KMS-11 (cell line): ENCODE measurements at regions not wholly inside any gene's neighbourhood (a gene's known extent, or its start where the extent isn't known, plus 50 kb on each side); places are given as distances from the start of the nearest gene placed in this dataset.

Source experiments
- H2AFZ ChIP-seq: fragments of 200-600 bp; sonication (generic); 2 replicates; pipeline ENCODE4 v1.6.1; 2016; ENCODE audit warnings: antibody characterized with exemption, mixed run types, low read depth
- H3K27ac ChIP-seq: fragments of 200-600 bp; sonication (generic); 2 replicates; pipeline ENCODE4 v1.6.1; 2016; ENCODE audit warnings: mild to moderate bottlenecking, mixed run types
- H3K27me3 ChIP-seq: fragments of 200-600 bp; sonication (generic); 2 replicates; pipeline ENCODE4 v1.6.1; 2017; ENCODE audit warnings: mild to moderate bottlenecking, low read depth, mixed run types, moderate library complexity; ENCODE audit not compliant: insufficient read depth
- H3K36me3 ChIP-seq: fragments of 200-600 bp; sonication (generic); 2 replicates; pipeline ENCODE4 v1.6.1; 2017; ENCODE audit warnings: mild to moderate bottlenecking, mixed run types; ENCODE audit not compliant: insufficient read depth
- H3K4me1 ChIP-seq: fragments of 200-600 bp; sonication (generic); 2 replicates; pipeline ENCODE4 v1.6.1; 2016; ENCODE audit warnings: mild to moderate bottlenecking, low read depth, mixed run types; ENCODE audit not compliant: poor library complexity, severe bottlenecking
- H3K4me2 ChIP-seq: fragments of 200-600 bp; sonication (generic); 2 replicates; pipeline ENCODE4 v1.7.0; 2016; ENCODE audit warnings: mild to moderate bottlenecking, mixed run types
- H3K4me3 ChIP-seq: fragments of 200-600 bp; sonication (generic); IDR thresholded peaks from 2 replicates; pipeline ENCODE4 v1.6.1; 2017; ENCODE audit warnings: low read depth, low read length, mixed read lengths; ENCODE audit not compliant: insufficient read depth
- H3K79me2 ChIP-seq: fragments of 200-600 bp; sonication (generic); 2 replicates; pipeline ENCODE4 v1.6.1; 2016; ENCODE audit warnings: low read depth, mixed run types; ENCODE audit not compliant: insufficient read depth
- H3K9ac ChIP-seq: fragments of 200-600 bp; sonication (generic); 2 replicates; pipeline ENCODE4 v1.6.1; 2016; ENCODE audit warnings: mild to moderate bottlenecking, mixed run types
- H4K20me1 ChIP-seq: fragments of 200-600 bp; sonication (generic); 2 replicates; pipeline ENCODE4 v1.6.1; 2016; ENCODE audit warnings: mild to moderate bottlenecking, mixed run types; ENCODE audit not compliant: insufficient read depth
- CTCF ChIP-seq: fragments of 200-600 bp; sonication (generic); conservative IDR thresholded peaks from 2 replicates; pipeline ENCODE4 v1.6.1; 2017; ENCODE audit warnings: low read depth, mild to moderate bottlenecking, antibody characterized with exemption, low read length, moderate library complexity, mixed read lengths

- H3K9ac ChIP-seq: no peak overlapping the region
These were observed 771.4 kb downstream of the OLFM4 start for GRCh38 chr13:53800011-53800410.

GRCh38 chr13:53807251-53807834, 778.7 kb downstream of the OLFM4 start:
- Histone ChIP-seq H3K4me3 (no peak overlapping the region), H3K79me2 (no peaks in the 10 kb centered on the region), H3K27ac (no peak overlapping the region), H3K9ac (no peak overlapping the region), H3K36me3 (no peaks in the 10 kb centered on the region), H3K4me1 (no peaks in the 10 kb centered on the region), H3K27me3 (no peaks in the 10 kb centered on the region), H4K20me1 (no peaks in the 10 kb centered on the region), H3K4me2 (no peak overlapping the region), H2AFZ (no peak overlapping the region)
- no peak for TF ChIP-seq CTCF

More at GRCh38 chr13:53800011-53800410, 771.4 kb downstream of the OLFM4 start:
- Histone ChIP-seq H2AFZ (no peak overlapping the region), H3K4me1 (no peaks in the 10 kb centered on the region), H3K4me2 (no peak overlapping the region), H3K79me2 (no peaks in the 10 kb centered on the region), H3K4me3 (no peak overlapping the region), H4K20me1 (no peaks in the 10 kb centered on the region), H3K36me3 (no peaks in the 10 kb centered on the region), H3K27me3 (no peaks in the 10 kb centered on the region), H3K27ac (no peak overlapping the region)
- no peak for TF ChIP-seq CTCF

- Histone ChIP-seq H3K27me3 (no peaks in the 10 kb centered on the region), H3K9ac (no peak overlapping the region), H3K36me3 (no peaks in the 10 kb centered on the region), H4K20me1 (no peaks in the 10 kb centered on the region), H3K79me2 (no peaks in the 10 kb centered on the region), H3K4me1 (no peaks in the 10 kb centered on the region), H3K4me3 (no peak overlapping the region), H3K27ac (no peak overlapping the region), H3K4me2 (no peak overlapping the region), H2AFZ (no peak overlapping the region)
- TF ChIP-seq CTCF: no peak
These were observed 793.0 kb downstream of the OLFM4 start for GRCh38 chr13:53821632-53822031.

GRCh38 chr13:53822136-53822535, 793.5 kb downstream of the OLFM4 start:
- Histone ChIP-seq H3K79me2 (no peaks in the 10 kb centered on the region), H3K9ac (no peak overlapping the region), H3K4me3 (no peak overlapping the region), H4K20me1 (no peaks in the 10 kb centered on the region), H3K27me3 (no peaks in the 10 kb centered on the region), H2AFZ (no peak overlapping the region), H3K27ac (no peak overlapping the region), H3K36me3 (no peaks in the 10 kb centered on the region), H3K4me2 (no peak overlapping the region), H3K4me1 (no peaks in the 10 kb centered on the region)
- no peak for TF ChIP-seq CTCF
